IMR-90 (cell line): ENCODE measurements at regions not wholly inside any gene's neighbourhood (a gene's known extent, or its start where the extent isn't known, plus 50 kb on each side); places are given as distances from the start of the nearest gene placed in this dataset.

Experiments used
- ATAC-seq: fragments of 200-7000 bp; cut with Tn5 transposase; 2 replicates; pipeline ENCODE4 v1.9.1; 2020; ENCODE audit warnings: low read depth, mild to moderate bottlenecking, moderate library complexity
- BruUV-seq: library from RNA; stranded (reverse); fragments of 400-500 nt; replicated peaks from 2 replicates; lab custom pipeline; 2021; lab: Mats Ljungman, UMichigan
- CTCF ChIA-PET: fragments of 300-600 bp; formaldehyde crosslinking; extraction: SDS; loops from one replicate; lab custom pipeline; 2021; ENCODE audit warnings: antibody characterized with exemption; lab: Yijun Ruan, JAX
- POLR2A ChIA-PET: fragments of 300-600 bp; sonication (Branson Sonifier 250); formaldehyde crosslinking; loops from one replicate; lab custom pipeline; 2022; ENCODE audit warnings: antibody characterized with exemption; ENCODE audit not compliant: unreplicated experiment; lab: Charles Lee
- DNase-seq: peaks from one replicate; pipeline ENCODE4 v3.0.0; 2013
- H2AFZ ChIP-seq: replicated peaks from 2 replicates; pipeline ENCODE3; 2013; ENCODE audit warnings: low read length, mild to moderate bottlenecking; ENCODE audit not compliant: poor library complexity
- H2AK5ac ChIP-seq: 2 replicates; pipeline ENCODE4 v1.6.1; 2013; ENCODE audit warnings: low read depth, low read length, inconsistent platforms
- H2AK9ac ChIP-seq: replicated peaks from 2 replicates; pipeline ENCODE3; 2013; ENCODE audit warnings: mild to moderate bottlenecking, low read depth, low read length, moderate library complexity; ENCODE audit not compliant: poor library complexity
- H2BK120ac ChIP-seq: 2 replicates; pipeline ENCODE4 v1.6.1; 2013; ENCODE audit warnings: low read depth, low read length, inconsistent platforms
- H2BK15ac ChIP-seq: 3 replicates; pipeline ENCODE4 v1.6.1; 2013; ENCODE audit warnings: low read depth, low read length, inconsistent platforms
- H2BK20ac ChIP-seq: 2 replicates; pipeline ENCODE4 v1.6.1; 2013; ENCODE audit warnings: low read depth, mild to moderate bottlenecking, inconsistent platforms, low read length, moderate library complexity
- H2BK5ac ChIP-seq: 2 replicates; pipeline ENCODE4 v1.6.1; 2013; ENCODE audit warnings: mild to moderate bottlenecking, low read depth, low read length, inconsistent platforms; ENCODE audit not compliant: poor library complexity, severe bottlenecking
- H3K14ac ChIP-seq: replicated peaks from 2 replicates; pipeline ENCODE4 v1.6.1; 2013; ENCODE audit warnings: low read depth, low read length, inconsistent platforms
- H3K18ac ChIP-seq: 2 replicates; pipeline ENCODE4 v1.6.1; 2013; ENCODE audit warnings: low read depth, low read length, control low read depth
- H3K23ac ChIP-seq: 2 replicates; pipeline ENCODE4 v1.6.1; 2013; ENCODE audit warnings: low read depth, low read length, inconsistent platforms
- H3K27ac ChIP-seq: 2 replicates; pipeline ENCODE4 v1.5.1; 2013; ENCODE audit warnings: mild to moderate bottlenecking, control low read depth, low read length; ENCODE audit not compliant: insufficient read depth
- H3K27me3 ChIP-seq: 2 replicates; pipeline ENCODE4 v1.6.1; 2013; ENCODE audit warnings: low read length; ENCODE audit not compliant: control insufficient read depth, insufficient read depth
- H3K36me3 ChIP-seq: 2 replicates; pipeline ENCODE4 v1.6.1; 2013; ENCODE audit warnings: low read length, mixed read lengths; ENCODE audit not compliant: control insufficient read depth, insufficient read depth
- H3K4ac ChIP-seq: 2 replicates; pipeline ENCODE4 v1.6.1; 2013; ENCODE audit warnings: low read depth, low read length, inconsistent platforms
- H3K4me1 ChIP-seq: 2 replicates; pipeline ENCODE4 v1.6.1; 2013; ENCODE audit warnings: low read length, mixed read lengths; ENCODE audit not compliant: control insufficient read depth, insufficient read depth
- H3K4me2 ChIP-seq: 2 replicates; pipeline ENCODE4 v1.6.1; 2013; ENCODE audit warnings: low read depth, mild to moderate bottlenecking, control low read depth, low read length, moderate library complexity
- H3K4me3 ChIP-seq: 2 replicates; pipeline ENCODE4 v1.5.1; 2013; ENCODE audit warnings: low read depth, mild to moderate bottlenecking, control low read depth, low read length, moderate library complexity; ENCODE audit not compliant: insufficient read depth
- H3K56ac ChIP-seq: 2 replicates; pipeline ENCODE4 v1.6.1; 2013; ENCODE audit warnings: low read length, inconsistent platforms; ENCODE audit not compliant: insufficient read depth; ENCODE audit errors: extremely low read depth
- H3K79me1 ChIP-seq, 2 experiments: 2 replicates each; pipeline ENCODE4 v1.6.1; 2013; ENCODE audit warnings: low read length in 2 of 2, inconsistent platforms in 1 of 2, low read depth in 1 of 2
- H3K9ac ChIP-seq: 2 replicates; pipeline ENCODE4 v1.6.1; 2013; ENCODE audit warnings: low read depth, low read length, control low read depth
- H3K9me1 ChIP-seq: 2 replicates; pipeline ENCODE4 v1.6.1; 2013; ENCODE audit warnings: low read length, inconsistent platforms; ENCODE audit not compliant: insufficient read depth
- H3K9me3 ChIP-seq: 2 replicates; pipeline ENCODE4 v1.6.1; 2013; ENCODE audit warnings: low read length; ENCODE audit not compliant: control insufficient read depth, insufficient read depth
- H4K20me1 ChIP-seq: 2 replicates; pipeline ENCODE4 v1.6.1; 2013; ENCODE audit warnings: low read length, inconsistent platforms; ENCODE audit not compliant: insufficient read depth
- H4K5ac ChIP-seq: 2 replicates; pipeline ENCODE4 v1.6.1; 2013; ENCODE audit warnings: mild to moderate bottlenecking, low read depth, low read length, control low read depth
- H4K8ac ChIP-seq, 2 experiments: 2 replicates each; pipeline ENCODE4 v1.6.1; 2013; ENCODE audit warnings: low read depth in 2 of 2, low read length in 2 of 2, control low read depth in 1 of 2, inconsistent platforms in 1 of 2
- H4K91ac ChIP-seq: 2 replicates; pipeline ENCODE4 v1.6.1; 2013; ENCODE audit warnings: low read depth, low read length, inconsistent platforms; ENCODE audit not compliant: insufficient read depth
- CEBPB ChIP-seq: IDR thresholded peaks from 2 replicates; pipeline ENCODE4 v1.6.1; 2012; ENCODE audit warnings: low read depth, low read length, improper control_type of control experiment
- CHD1 ChIP-seq: IDR thresholded peaks from 2 replicates; pipeline ENCODE4 v1.6.1; 2012; ENCODE audit warnings: low read depth, low read length, improper control_type of control experiment
- CTCF ChIP-seq: conservative IDR thresholded peaks from 2 replicates; pipeline ENCODE4 v1.5.1; 2012; ENCODE audit warnings: mild to moderate bottlenecking, low read depth, low read length, improper control_type of control experiment
- ELK1 ChIP-seq: fragments of 150-350 bp; IDR thresholded peaks from 2 replicates; pipeline ENCODE4 v1.6.1; 2016; ENCODE audit warnings: low read depth, mild to moderate bottlenecking, low read length, moderate library complexity, borderline replicate concordance
- FOS ChIP-seq: fragments of 150-350 bp; IDR thresholded peaks from 2 replicates; pipeline ENCODE4 v1.6.1; 2016; ENCODE audit warnings: low read depth, low read length
- MAFK ChIP-seq: IDR thresholded peaks from 2 replicates; pipeline ENCODE4 v1.6.1; 2012; ENCODE audit warnings: low read depth, low read length, improper control_type of control experiment
- MAZ ChIP-seq: IDR thresholded peaks from 2 replicates; pipeline ENCODE4 v1.6.1; 2012; ENCODE audit warnings: low read depth, mild to moderate bottlenecking, low read length, improper control_type of control experiment, moderate library complexity, borderline replicate concordance
- MXI1 ChIP-seq: IDR thresholded peaks from 2 replicates; pipeline ENCODE4 v1.6.1; 2012; ENCODE audit warnings: low read depth, mild to moderate bottlenecking, low read length, moderate library complexity, borderline replicate concordance
- NFE2L2 ChIP-seq: fragments of 150-350 bp; IDR thresholded peaks from 2 replicates; pipeline ENCODE4 v1.6.1; 2016; ENCODE audit warnings: low read depth, mild to moderate bottlenecking, low read length
- POLR2A ChIP-seq: IDR thresholded peaks from 2 replicates; pipeline ENCODE4 v1.6.1; 2012; ENCODE audit warnings: mild to moderate bottlenecking, low read depth, low read length
- RAD21 ChIP-seq: IDR thresholded peaks from 2 replicates; pipeline ENCODE4 v1.6.1; 2012; ENCODE audit warnings: low read length, improper control_type of control experiment
- RCOR1 ChIP-seq: IDR thresholded peaks from 2 replicates; pipeline ENCODE4 v1.6.1; 2012; ENCODE audit warnings: mild to moderate bottlenecking, low read length, improper control_type of control experiment; ENCODE audit not compliant: insufficient replicate concordance
- RFX5 ChIP-seq: IDR thresholded peaks from 2 replicates; pipeline ENCODE4 v1.8.0; 2012; ENCODE audit warnings: low read depth, mild to moderate bottlenecking, low read length, moderate library complexity
- SMC3 ChIP-seq: fragments of 150-350 bp; IDR thresholded peaks from 2 replicates; pipeline ENCODE4 v1.6.1; 2016; ENCODE audit warnings: low read depth, mild to moderate bottlenecking, antibody characterized with exemption, low read length, moderate library complexity
- USF2 ChIP-seq: fragments of 150-350 bp; IDR thresholded peaks from 2 replicates; pipeline ENCODE4 v1.6.1; 2017; ENCODE audit warnings: mild to moderate bottlenecking, antibody characterized with exemption, low read length, low read depth
- WGBS, 2 experiments: methylation state at CpG; one replicate each; pipeline versions ENCODE4 v1.1.5 to v1.1.7; 2013; ENCODE audit warnings: missing lambda C conversion rate in 2 of 2; ENCODE audit not compliant: insufficient read length in 1 of 2; ENCODE audit errors: extremely low coverage in 2 of 2; 5-methylcytosine and 5-hydroxymethylcytosine counted together
- dilution Hi-C: fragments of 300-500 bp; cut with HindIII; formaldehyde crosslinking; loops from one replicate; pipeline ENCODE4 v1.14.3; 2018; ENCODE audit warnings: low sequenced_read_pairs; ENCODE audit not compliant: unreplicated experiment
- in situ Hi-C: fragments of 300-500 bp; cut with MboI; formaldehyde crosslinking; loops from 3 replicates; pipeline ENCODE4 v1.14.3; 2019; ENCODE audit warnings: low sequenced_read_pairs, inconsistent platforms, mixed read lengths
- intact Hi-C: fragments of 100-400 bp; cut with micrococcal nuclease; formaldehyde crosslinking; loops from 2 replicates; pipeline ENCODE4 v1.10.0; 2022

GRCh38 chr4:177117256-177117655 is 192.4 kb upstream of the NEIL3 start:
- Histone ChIP-seq H3K18ac (peak overlapping the region; percentile 76), H4K8ac (peak overlapping the region in 1 of 2 experiments; percentile 37; a peak in 2 of 4 replicates), H3K36me3 (no peaks in the 10 kb centered on the region), H3K9me1 (no peaks in the 10 kb centered on the region), H4K5ac (peak overlapping the region; percentile 81), H4K20me1 (no peaks in the 10 kb centered on the region), H3K9ac (no peak overlapping the region), H3K9me3 (peaks cover 4% of the 10 kb centered on the region; the same call in 1 of the 2 replicates), H2AK5ac (peak overlapping the region; percentile 81; the same call in 1 of the 2 replicates), H3K56ac (no peak overlapping the region), H3K4me3 (no peak overlapping the region), H3K4me1 (peaks cover 2% of the 10 kb centered on the region), H2BK5ac (peak overlapping the region; percentile 78), H2BK20ac (peak overlapping the region; percentile 77; the same call in 1 of the 2 replicates), H2AFZ (no peak overlapping the region), H2AK9ac (no peak overlapping the region), H4K91ac (peak overlapping the region; percentile 77), H3K23ac (no peak overlapping the region), H3K27me3 (no peaks in the 10 kb centered on the region), H3K4ac (peak overlapping the region; percentile 38), H3K27ac (peak overlapping the region; percentile 66; the same call in 1 of the 2 replicates), H3K79me1 (no peaks in the 10 kb centered on the region), H3K14ac (0 out of 2 replicates have a peak overlapping the region, but pooled peaks have one; percentile 25), H2BK120ac (peak overlapping the region; percentile 66), H2BK15ac (peak overlapping the region; percentile 88; the same call in 2 of the 3 replicates), H3K4me2 (no peak overlapping the region)
- in situ Hi-C loops: loop anchor here (10.0 to 25.0 kb wide), 2 partner anchors 218 to 445 kb away; no protein-coding TSS in a partner anchor
- BruUV-seq: no TSS peak
- CTCF ChIA-PET: no interaction called here
- ATAC-seq (no peak), DNase-seq (no peak)
- WGBS, 2 experiments: 91% methylated on average over 5 of the region's 8 CpGs; no CpG with 5 or more reads in 1 of the 2 experiments
- intact Hi-C loops: loop anchor here (5.0 kb wide), 2 partner anchors 325 to 365 kb away; partner anchors contain the start of gene VEGFC
- POLR2A ChIA-PET: no interaction called here
- dilution Hi-C loops: no loop called here
- TF ChIP-seq NFE2L2: no peak
- no peak for TF ChIP-seq SMC3
- TF ChIP-seq RFX5: no peak
- no peak for TF ChIP-seq USF2
- no peak for TF ChIP-seq RCOR1
- TF ChIP-seq RAD21: no peak
- no peak for TF ChIP-seq ELK1
- no peak for TF ChIP-seq MAZ
- no peak for TF ChIP-seq MAFK
- no peak for TF ChIP-seq FOS
- no peak for TF ChIP-seq CHD1
- no peak for TF ChIP-seq CTCF
- TF ChIP-seq MXI1: no peak
- no peak for TF ChIP-seq CEBPB
- TF ChIP-seq POLR2A: no peak
